ENCODE measurements at regions not wholly inside any gene's neighbourhood (a gene's known extent, or its start where the extent isn't known, plus 50 kb on each side); places are given as distances from the start of the nearest gene placed in this dataset.

DNA sequence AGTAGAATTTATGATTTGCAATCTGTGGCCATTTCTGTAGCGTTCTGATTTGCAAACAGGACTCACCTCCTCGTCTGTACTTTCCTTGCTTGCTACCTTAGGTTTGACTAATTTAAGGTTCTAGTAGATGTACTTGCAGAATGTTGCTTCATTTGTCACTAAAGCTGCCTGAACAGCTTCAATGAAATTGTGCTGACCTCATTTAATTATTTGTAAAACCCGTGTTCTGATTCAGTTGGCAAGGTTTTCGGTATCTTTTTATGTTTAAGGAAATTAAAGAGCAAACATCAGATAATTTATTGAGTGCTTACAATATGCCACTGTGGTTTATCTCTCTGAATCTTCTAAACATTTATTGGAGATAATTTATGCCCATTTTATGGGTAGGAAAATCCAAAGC, 284.9 kb upstream of the EEF2KMT start (continued):
- TF ChIP-seq, protein P1, sequence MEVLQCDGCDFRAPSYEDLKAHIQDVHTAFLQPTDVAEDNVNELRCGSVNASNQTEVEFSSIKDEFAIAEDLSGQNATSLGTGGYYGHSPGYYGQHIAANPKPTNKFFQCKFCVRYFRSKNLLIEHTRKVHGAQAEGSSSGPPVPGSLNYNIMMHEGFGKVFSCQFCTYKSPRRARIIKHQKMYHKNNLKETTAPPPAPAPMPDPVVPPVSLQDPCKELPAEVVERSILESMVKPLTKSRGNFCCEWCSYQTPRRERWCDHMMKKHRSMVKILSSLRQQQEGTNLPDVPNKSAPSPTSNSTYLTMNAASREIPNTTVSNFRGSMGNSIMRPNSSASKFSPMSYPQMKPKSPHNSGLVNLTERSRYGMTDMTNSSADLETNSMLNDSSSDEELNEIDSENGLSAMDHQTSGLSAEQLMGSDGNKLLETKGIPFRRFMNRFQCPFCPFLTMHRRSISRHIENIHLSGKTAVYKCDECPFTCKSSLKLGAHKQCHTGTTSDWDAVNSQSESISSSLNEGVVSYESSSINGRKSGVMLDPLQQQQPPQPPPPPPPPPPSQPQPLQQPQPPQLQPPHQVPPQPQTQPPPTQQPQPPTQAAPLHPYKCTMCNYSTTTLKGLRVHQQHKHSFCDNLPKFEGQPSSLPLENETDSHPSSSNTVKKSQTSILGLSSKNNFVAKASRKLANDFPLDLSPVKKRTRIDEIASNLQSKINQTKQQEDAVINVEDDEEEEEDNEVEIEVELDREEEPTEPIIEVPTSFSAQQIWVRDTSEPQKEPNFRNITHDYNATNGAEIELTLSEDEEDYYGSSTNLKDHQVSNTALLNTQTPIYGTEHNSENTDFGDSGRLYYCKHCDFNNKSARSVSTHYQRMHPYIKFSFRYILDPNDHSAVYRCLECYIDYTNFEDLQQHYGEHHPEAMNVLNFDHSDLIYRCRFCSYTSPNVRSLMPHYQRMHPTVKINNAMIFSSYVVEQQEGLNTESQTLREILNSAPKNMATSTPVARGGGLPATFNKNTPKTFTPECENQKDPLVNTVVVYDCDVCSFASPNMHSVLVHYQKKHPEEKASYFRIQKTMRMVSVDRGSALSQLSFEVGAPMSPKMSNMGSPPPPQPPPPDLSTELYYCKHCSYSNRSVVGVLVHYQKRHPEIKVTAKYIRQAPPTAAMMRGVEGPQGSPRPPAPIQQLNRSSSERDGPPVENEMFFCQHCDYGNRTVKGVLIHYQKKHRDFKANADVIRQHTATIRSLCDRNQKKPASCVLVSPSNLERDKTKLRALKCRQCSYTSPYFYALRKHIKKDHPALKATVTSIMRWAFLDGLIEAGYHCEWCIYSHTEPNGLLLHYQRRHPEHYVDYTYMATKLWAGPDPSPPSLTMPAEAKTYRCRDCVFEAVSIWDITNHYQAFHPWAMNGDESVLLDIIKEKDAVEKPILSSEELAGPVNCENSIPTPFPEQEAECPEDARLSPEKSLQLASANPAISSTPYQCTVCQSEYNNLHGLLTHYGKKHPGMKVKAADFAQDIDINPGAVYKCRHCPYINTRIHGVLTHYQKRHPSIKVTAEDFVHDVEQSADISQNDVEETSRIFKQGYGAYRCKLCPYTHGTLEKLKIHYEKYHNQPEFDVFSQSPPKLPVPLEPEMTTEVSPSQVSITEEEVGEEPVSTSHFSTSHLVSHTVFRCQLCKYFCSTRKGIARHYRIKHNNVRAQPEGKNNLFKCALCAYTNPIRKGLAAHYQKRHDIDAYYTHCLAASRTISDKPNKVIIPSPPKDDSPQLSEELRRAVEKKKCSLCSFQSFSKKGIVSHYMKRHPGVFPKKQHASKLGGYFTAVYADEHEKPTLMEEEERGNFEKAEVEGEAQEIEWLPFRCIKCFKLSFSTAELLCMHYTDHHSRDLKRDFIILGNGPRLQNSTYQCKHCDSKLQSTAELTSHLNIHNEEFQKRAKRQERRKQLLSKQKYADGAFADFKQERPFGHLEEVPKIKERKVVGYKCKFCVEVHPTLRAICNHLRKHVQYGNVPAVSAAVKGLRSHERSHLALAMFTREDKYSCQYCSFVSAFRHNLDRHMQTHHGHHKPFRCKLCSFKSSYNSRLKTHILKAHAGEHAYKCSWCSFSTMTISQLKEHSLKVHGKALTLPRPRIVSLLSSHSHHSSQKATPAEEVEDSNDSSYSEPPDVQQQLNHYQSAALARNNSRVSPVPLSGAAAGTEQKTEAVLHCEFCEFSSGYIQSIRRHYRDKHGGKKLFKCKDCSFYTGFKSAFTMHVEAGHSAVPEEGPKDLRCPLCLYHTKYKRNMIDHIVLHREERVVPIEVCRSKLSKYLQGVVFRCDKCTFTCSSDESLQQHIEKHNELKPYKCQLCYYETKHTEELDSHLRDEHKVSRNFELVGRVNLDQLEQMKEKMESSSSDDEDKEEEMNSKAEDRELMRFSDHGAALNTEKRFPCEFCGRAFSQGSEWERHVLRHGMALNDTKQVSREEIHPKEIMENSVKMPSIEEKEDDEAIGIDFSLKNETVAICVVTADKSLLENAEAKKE (CRISPR knock-in tag; IDR thresholded peaks at IDR 0.05), result no peak

- H3K27ac Mint-ChIP-seq, result no peak overlapping the region
- Histone ChIP-seq H2AFZ (no peak overlapping the region), H3K4me1 (ENCODE audit: insufficient read depth) (no peaks in the 10 kb centered on the region), H3K4me3 (no peak overlapping the region), H3F3A (replicated peaks; ENCODE audit: low read depth) (no peaks in the 10 kb centered on the region), H3K36me3 (ENCODE audit: insufficient read depth) (no peaks in the 10 kb centered on the region), H3K27ac (ENCODE audit: low read depth) (no peak overlapping the region), H3K9me2 (ENCODE audit: insufficient read depth) (no peaks in the 10 kb centered on the region), H4K20me1 (replicated peaks; ENCODE audit: insufficient read depth) (no peaks in the 10 kb centered on the region), H3K4me2 (no peak overlapping the region), H3K79me2 (replicated peaks; ENCODE audit: insufficient read depth) (no peaks in the 10 kb centered on the region), H3K27me3 (ENCODE audit: insufficient read depth) (no peaks in the 10 kb centered on the region)
- peaks cover 12% of the 10 kb centered on the region for H3K4me1 Mint-ChIP-seq
- H3K4me3 Mint-ChIP-seq, result no peak overlapping the region
- no peaks in the 10 kb centered on the region for H3K36me3 Mint-ChIP-seq (ENCODE audit: low read depth)
- peaks cover 2% of the 10 kb centered on the region for H3K27me3 Mint-ChIP-seq (ENCODE audit: insufficient read depth, low read depth, poor library complexity)
- no peak for ATAC-seq
- H3K9me3 Mint-ChIP-seq, result no peaks in the 10 kb centered on the region
- DNase-seq (ENCODE audit: low spot score), result no peak
- TF ChIP-seq, protein P2, sequence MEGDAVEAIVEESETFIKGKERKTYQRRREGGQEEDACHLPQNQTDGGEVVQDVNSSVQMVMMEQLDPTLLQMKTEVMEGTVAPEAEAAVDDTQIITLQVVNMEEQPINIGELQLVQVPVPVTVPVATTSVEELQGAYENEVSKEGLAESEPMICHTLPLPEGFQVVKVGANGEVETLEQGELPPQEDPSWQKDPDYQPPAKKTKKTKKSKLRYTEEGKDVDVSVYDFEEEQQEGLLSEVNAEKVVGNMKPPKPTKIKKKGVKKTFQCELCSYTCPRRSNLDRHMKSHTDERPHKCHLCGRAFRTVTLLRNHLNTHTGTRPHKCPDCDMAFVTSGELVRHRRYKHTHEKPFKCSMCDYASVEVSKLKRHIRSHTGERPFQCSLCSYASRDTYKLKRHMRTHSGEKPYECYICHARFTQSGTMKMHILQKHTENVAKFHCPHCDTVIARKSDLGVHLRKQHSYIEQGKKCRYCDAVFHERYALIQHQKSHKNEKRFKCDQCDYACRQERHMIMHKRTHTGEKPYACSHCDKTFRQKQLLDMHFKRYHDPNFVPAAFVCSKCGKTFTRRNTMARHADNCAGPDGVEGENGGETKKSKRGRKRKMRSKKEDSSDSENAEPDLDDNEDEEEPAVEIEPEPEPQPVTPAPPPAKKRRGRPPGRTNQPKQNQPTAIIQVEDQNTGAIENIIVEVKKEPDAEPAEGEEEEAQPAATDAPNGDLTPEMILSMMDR (conservative IDR thresholded peaks at IDR 0.05; ENCODE audit: low read depth in 2 of 2), result no peak
- no peak for TF ChIP-seq EZH2 (IDR thresholded peaks at IDR 0.05; ENCODE audit: low read depth, unreplicated experiment)
- TF ChIP-seq ZNF114 (CRISPR knock-in tag; IDR thresholded peaks at IDR 0.05), result no peak
- TF ChIP-seq STAT1 (IDR thresholded peaks at IDR 0.05; ENCODE audit: unreplicated experiment), result no peak
- TF ChIP-seq NANOG (IDR thresholded peaks at IDR 0.05; ENCODE audit: borderline replicate concordance), result no peak
- TF ChIP-seq ETS1 (IDR thresholded peaks at IDR 0.05), result no peak
- TF ChIP-seq POLR2AphosphoS5 (IDR thresholded peaks at IDR 0.05; ENCODE audit: low read depth), result no peak
- TF ChIP-seq JUNB (IDR thresholded peaks at IDR 0.05; ENCODE audit: unreplicated experiment), result no peak
- no peak for TF ChIP-seq ZNF331 (CRISPR knock-in tag; IDR thresholded peaks at IDR 0.05; ENCODE audit: low read depth)
- TF ChIP-seq REST (IDR thresholded peaks at IDR 0.05; ENCODE audit: unreplicated experiment), result no peak
- no peak for TF ChIP-seq EZH2phosphoT487 (IDR thresholded peaks at IDR 0.05; ENCODE audit: unreplicated experiment)
These were observed 283.9 kb upstream of the EEF2KMT start for GRCh38 chr16:5381481-5381880.
